HEK293T (cell line): ENCODE measurements at regions not wholly inside any gene's neighbourhood (a gene's known extent, or its start where the extent isn't known, plus 50 kb on each side); places are given as distances from the start of the nearest gene placed in this dataset.

Experiments used
- ARNT ChIP-seq: fragments of 450-650 bp; IDR thresholded peaks from 2 replicates; pipeline ENCODE4 v1.6.1; 2017; ENCODE audit warnings: mild to moderate bottlenecking
- CTBP1 ChIP-seq: fragments of 450-650 bp; IDR thresholded peaks from 2 replicates; pipeline ENCODE4 v1.6.1; 2016; ENCODE audit warnings: borderline replicate concordance
- FOXK2 ChIP-seq: fragments of 450-650 bp; IDR thresholded peaks from 2 replicates; pipeline ENCODE4 v1.6.1; 2016; ENCODE audit warnings: mild to moderate bottlenecking
- HDGF ChIP-seq: fragments of 450-650 bp; IDR thresholded peaks from 2 replicates; pipeline ENCODE4 v1.6.1; 2017; ENCODE audit warnings: antibody characterized with exemption, borderline replicate concordance
- LEF1 ChIP-seq: fragments of 450-650 bp; IDR thresholded peaks from 2 replicates; pipeline ENCODE4 v1.6.1; 2017; ENCODE audit warnings: mild to moderate bottlenecking, borderline replicate concordance
- SP1 ChIP-seq: fragments of 450-650 bp; IDR thresholded peaks from 2 replicates; pipeline ENCODE4 v1.6.1; 2017
- TARDBP ChIP-seq: fragments of 450-650 bp; IDR thresholded peaks from 2 replicates; pipeline ENCODE4 v1.6.1; 2016
- ZNF384 ChIP-seq: fragments of 450-650 bp; IDR thresholded peaks from 2 replicates; pipeline ENCODE4 v1.6.1; 2016
- TF ChIP-seq, protein P1 (sequence below): fragments of 450-650 bp; IDR thresholded peaks from 2 replicates; pipeline ENCODE4 v1.6.1; 2016

- TF ChIP-seq ZNF384 (no peak), HDGF (no peak), TARDBP (no peak), FOXK2 (no peak), CTBP1 (no peak), ARNT (no peak), SP1 (no peak), LEF1 (no peak)
- TF ChIP-seq, protein P1, sequence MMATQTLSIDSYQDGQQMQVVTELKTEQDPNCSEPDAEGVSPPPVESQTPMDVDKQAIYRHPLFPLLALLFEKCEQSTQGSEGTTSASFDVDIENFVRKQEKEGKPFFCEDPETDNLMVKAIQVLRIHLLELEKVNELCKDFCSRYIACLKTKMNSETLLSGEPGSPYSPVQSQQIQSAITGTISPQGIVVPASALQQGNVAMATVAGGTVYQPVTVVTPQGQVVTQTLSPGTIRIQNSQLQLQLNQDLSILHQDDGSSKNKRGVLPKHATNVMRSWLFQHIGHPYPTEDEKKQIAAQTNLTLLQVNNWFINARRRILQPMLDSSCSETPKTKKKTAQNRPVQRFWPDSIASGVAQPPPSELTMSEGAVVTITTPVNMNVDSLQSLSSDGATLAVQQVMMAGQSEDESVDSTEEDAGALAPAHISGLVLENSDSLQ = no peak
These were observed 184.7 kb downstream of the ETS2 start for GRCh38 chr21:38990424-38990794.
